COLO668 (cell line): ENCODE measurements at regions not wholly inside any gene's neighbourhood (a gene's known extent, or its start where the extent isn't known, plus 50 kb on each side); places are given as distances from the start of the nearest gene placed in this dataset.

ENCODE experiments used
- DNase-seq: peaks from one replicate; lab custom pipeline; 2025; ENCODE audit not compliant: unreplicated experiment; lab: John Stamatoyannopoulos, UW

- no peak for DNase-seq
Measured at GRCh38 chr2:118668431-118669424, 178.7 kb downstream of the EN1 start.

- no peak for DNase-seq
Measured at GRCh38 chr2:118667964-118668363, 179.5 kb downstream of the EN1 start.

GRCh38 chr2:118667348-118667747 is 180.1 kb downstream of the EN1 start:
- no peak for DNase-seq

- no peak for DNase-seq
Measured at GRCh38 chr2:118665784-118666529, 181.5 kb downstream of the EN1 start.

- DNase-seq: no peak
Measured at GRCh38 chr2:118661179-118661578, 186.3 kb downstream of the EN1 start.

- DNase-seq: no peak
Measured at GRCh38 chr2:118658596-118659198, 188.8 kb downstream of the EN1 start.

- DNase-seq: no peak
Measured at GRCh38 chr2:118657466-118657865, 190.0 kb downstream of the EN1 start.

- no peak for DNase-seq
Measured at GRCh38 chr2:118654945-118655344, 192.5 kb downstream of the EN1 start.

- DNase-seq: no peak
Measured at GRCh38 chr2:118650327-118650726, 197.1 kb downstream of the EN1 start.

- no peak for DNase-seq
Measured at GRCh38 chr2:118645876-118646275, 201.6 kb downstream of the EN1 start.

GRCh38 chr2:118644190-118644589 is 203.3 kb downstream of the EN1 start:
- no peak for DNase-seq

- DNase-seq: no peak
Measured at GRCh38 chr2:118643294-118643693, 204.2 kb downstream of the EN1 start.

GRCh38 chr2:118642501-118642900 is 204.9 kb downstream of the EN1 start:
- no peak for DNase-seq

- no peak for DNase-seq
Measured at GRCh38 chr2:118641711-118642110, 205.7 kb downstream of the EN1 start.

GRCh38 chr2:118639371-118639770 is 208.1 kb downstream of the EN1 start:
- DNase-seq: no peak

GRCh38 chr2:118638453-118638852 is 209.0 kb downstream of the EN1 start:
- DNase-seq: no peak

- no peak for DNase-seq
Measured at GRCh38 chr2:118635891-118636290, 211.6 kb downstream of the EN1 start.

GRCh38 chr2:118634876-118635275 is 212.6 kb downstream of the EN1 start:
- no peak for DNase-seq

GRCh38 chr2:118633371-118634018 is 214.0 kb downstream of the EN1 start:
- DNase-seq: no peak

- DNase-seq: no peak
Measured at GRCh38 chr2:118632921-118633320, 214.5 kb downstream of the EN1 start.

- no peak for DNase-seq
Measured at GRCh38 chr2:118627156-118627555, 220.3 kb downstream of the EN1 start.
